HL-60 (cell line): ENCODE measurements at regions not wholly inside any gene's neighbourhood (a gene's known extent, or its start where the extent isn't known, plus 50 kb on each side); places are given as distances from the start of the nearest gene placed in this dataset.

Experiments used
- DNase-seq, 2 experiments: peaks; one replicate each; pipeline ENCODE4 v3.0.0-alpha.2; 2010 to 2020; ENCODE audit warnings: low read depth in 1 of 2, low spot score in 1 of 2
- H3K27ac ChIP-seq: fragments of 250-450 bp; sonication (Bioruptor Pico); replicated peaks from 2 replicates; pipeline ENCODE4 v1.5.1; 2020; ENCODE audit warnings: mild to moderate bottlenecking, moderate library complexity
- H3K27me3 ChIP-seq: fragments of 250-450 bp; sonication (Bioruptor Pico); 2 replicates; pipeline ENCODE4 v1.5.1; 2021; ENCODE audit warnings: mild to moderate bottlenecking, moderate library complexity; ENCODE audit not compliant: insufficient read depth, poor library complexity, severe bottlenecking
- H3K4me3 ChIP-seq: replicated peaks from 2 replicates; pipeline ENCODE4 v1.5.1; 2011; ENCODE audit warnings: mild to moderate bottlenecking, control low read depth, low read length; ENCODE audit not compliant: insufficient read depth
- GABPA ChIP-seq: IDR thresholded peaks from 2 replicates; pipeline ENCODE4 v1.6.1; 2012; ENCODE audit warnings: low read depth
- POLR2AphosphoS5 ChIP-seq: IDR thresholded peaks from 2 replicates; pipeline ENCODE4 v1.6.1; 2012; ENCODE audit warnings: low read depth
- SPI1 ChIP-seq: IDR thresholded peaks from 2 replicates; pipeline ENCODE4 v1.6.1; 2012; ENCODE audit warnings: low read depth, mild to moderate bottlenecking, borderline replicate concordance
- TF ChIP-seq, protein P1 (sequence below): IDR thresholded peaks from 2 replicates; pipeline ENCODE4 v1.6.1; 2012; ENCODE audit warnings: low read depth; ENCODE audit not compliant: insufficient replicate concordance
- TF ChIP-seq, protein P2 (sequence below): IDR thresholded peaks from one replicate; pipeline ENCODE4 v1.5.1; 2011; ENCODE audit warnings: low read length, control low read depth, inconsistent platforms; ENCODE audit not compliant: insufficient read depth

DNA sequence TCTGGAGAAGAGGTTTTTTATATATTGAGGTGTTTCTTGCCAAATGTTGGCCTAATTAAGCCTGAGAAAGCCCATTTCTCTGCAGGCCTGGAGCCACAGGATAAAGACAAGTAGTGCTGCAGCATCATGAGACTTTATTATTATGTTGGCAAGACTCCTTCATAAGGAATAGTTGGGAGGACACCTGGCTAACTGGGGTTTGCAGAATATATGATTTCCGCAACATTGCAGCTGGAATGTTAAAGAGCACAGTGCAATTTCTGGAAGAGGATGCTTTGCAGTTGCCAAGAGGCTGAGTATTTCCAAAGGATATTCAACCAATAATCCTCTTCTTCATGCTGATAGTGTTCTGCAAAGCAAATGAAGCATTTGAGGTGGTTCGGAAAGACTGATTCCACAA is 1512.8 kb upstream of the LRRTM3 start:
- no peaks in the 10 kb centered on the region for H3K27me3 ChIP-seq
- H3K27ac ChIP-seq = no peak overlapping the region
- TF ChIP-seq, protein P1, sequence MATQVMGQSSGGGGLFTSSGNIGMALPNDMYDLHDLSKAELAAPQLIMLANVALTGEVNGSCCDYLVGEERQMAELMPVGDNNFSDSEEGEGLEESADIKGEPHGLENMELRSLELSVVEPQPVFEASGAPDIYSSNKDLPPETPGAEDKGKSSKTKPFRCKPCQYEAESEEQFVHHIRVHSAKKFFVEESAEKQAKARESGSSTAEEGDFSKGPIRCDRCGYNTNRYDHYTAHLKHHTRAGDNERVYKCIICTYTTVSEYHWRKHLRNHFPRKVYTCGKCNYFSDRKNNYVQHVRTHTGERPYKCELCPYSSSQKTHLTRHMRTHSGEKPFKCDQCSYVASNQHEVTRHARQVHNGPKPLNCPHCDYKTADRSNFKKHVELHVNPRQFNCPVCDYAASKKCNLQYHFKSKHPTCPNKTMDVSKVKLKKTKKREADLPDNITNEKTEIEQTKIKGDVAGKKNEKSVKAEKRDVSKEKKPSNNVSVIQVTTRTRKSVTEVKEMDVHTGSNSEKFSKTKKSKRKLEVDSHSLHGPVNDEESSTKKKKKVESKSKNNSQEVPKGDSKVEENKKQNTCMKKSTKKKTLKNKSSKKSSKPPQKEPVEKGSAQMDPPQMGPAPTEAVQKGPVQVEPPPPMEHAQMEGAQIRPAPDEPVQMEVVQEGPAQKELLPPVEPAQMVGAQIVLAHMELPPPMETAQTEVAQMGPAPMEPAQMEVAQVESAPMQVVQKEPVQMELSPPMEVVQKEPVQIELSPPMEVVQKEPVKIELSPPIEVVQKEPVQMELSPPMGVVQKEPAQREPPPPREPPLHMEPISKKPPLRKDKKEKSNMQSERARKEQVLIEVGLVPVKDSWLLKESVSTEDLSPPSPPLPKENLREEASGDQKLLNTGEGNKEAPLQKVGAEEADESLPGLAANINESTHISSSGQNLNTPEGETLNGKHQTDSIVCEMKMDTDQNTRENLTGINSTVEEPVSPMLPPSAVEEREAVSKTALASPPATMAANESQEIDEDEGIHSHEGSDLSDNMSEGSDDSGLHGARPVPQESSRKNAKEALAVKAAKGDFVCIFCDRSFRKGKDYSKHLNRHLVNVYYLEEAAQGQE = no peak
- TF ChIP-seq SPI1 (no peak), GABPA (no peak), POLR2AphosphoS5 (no peak)
- TF ChIP-seq, protein P2, sequence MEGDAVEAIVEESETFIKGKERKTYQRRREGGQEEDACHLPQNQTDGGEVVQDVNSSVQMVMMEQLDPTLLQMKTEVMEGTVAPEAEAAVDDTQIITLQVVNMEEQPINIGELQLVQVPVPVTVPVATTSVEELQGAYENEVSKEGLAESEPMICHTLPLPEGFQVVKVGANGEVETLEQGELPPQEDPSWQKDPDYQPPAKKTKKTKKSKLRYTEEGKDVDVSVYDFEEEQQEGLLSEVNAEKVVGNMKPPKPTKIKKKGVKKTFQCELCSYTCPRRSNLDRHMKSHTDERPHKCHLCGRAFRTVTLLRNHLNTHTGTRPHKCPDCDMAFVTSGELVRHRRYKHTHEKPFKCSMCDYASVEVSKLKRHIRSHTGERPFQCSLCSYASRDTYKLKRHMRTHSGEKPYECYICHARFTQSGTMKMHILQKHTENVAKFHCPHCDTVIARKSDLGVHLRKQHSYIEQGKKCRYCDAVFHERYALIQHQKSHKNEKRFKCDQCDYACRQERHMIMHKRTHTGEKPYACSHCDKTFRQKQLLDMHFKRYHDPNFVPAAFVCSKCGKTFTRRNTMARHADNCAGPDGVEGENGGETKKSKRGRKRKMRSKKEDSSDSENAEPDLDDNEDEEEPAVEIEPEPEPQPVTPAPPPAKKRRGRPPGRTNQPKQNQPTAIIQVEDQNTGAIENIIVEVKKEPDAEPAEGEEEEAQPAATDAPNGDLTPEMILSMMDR = no peak
- no peak overlapping the region for H3K4me3 ChIP-seq
- DNase-seq = no peak

DNA sequence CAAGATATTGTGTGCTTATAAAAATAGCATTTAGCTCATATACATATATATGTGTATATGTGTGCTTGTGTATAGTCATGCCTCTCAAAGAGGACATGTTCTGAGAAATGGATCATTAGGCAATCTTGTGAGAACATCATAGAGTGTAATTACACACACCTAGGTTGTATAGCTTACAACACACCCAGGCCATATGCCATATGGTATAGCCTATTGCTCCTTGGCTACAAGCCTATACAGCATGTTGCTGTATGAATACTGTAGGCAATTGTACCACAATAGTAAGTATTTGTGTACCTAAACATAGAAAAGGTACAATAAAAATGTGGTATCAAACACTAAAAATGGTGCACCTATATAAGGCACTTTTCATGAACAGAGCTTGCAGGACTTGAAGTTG is 1510.5 kb upstream of the LRRTM3 start:
- H3K27ac ChIP-seq = no peak overlapping the region
- DNase-seq = no peak
- no peaks in the 10 kb centered on the region for H3K27me3 ChIP-seq
- no peak overlapping the region for H3K4me3 ChIP-seq
- TF ChIP-seq POLR2AphosphoS5 = no peak
- TF ChIP-seq, protein P1 = no peak
- TF ChIP-seq SPI1 = no peak
- TF ChIP-seq GABPA = no peak
- TF ChIP-seq, protein P2 = no peak

DNA sequence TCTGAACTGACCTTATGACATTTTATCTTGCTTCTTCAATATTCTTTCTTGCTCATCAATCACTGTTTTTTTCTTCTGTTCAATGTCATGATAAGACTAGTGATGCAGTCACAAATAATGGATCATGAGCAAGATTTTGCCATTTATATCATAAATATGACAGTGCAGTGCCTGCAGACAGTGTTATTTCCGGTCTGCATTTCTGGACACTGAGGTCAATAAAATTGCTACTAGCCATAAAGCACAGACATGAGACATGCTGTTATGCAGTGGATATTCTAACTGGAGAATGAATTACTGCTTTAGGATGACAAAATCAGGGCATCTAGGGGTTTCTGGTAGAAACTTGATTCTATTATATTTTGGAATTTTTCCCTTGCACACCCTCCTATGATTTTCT is 1509.7 kb upstream of the LRRTM3 start:
- Histone ChIP-seq H3K27me3 (no peaks in the 10 kb centered on the region), H3K27ac (no peak overlapping the region), H3K4me3 (no peak overlapping the region)
- TF ChIP-seq, protein P1 = no peak
- TF ChIP-seq GABPA (no peak), SPI1 (no peak), POLR2AphosphoS5 (no peak)
- TF ChIP-seq, protein P2 = no peak
- no peak for DNase-seq
